Suprapubic skin (tissue), 4 donors: ENCODE measurements at regions not wholly inside any gene's neighbourhood (a gene's known extent, or its start where the extent isn't known, plus 50 kb on each side); places are given as distances from the start of the nearest gene placed in this dataset.
"Not testable (repeated sequence)": the region's sequence is repeated elsewhere in the genome, so short reads cannot be mapped to it uniquely, and the experiment has no call there.

Experiments used
- EP300 ChIP-seq: sonication (generic); formaldehyde crosslinking; IDR thresholded peaks from one replicate; pipeline ENCODE4 v1.6.1; 2017; ENCODE audit warnings: antibody characterized with exemption
- POLR2A ChIP-seq, 2 donors: fragments of 450-650 bp; IDR thresholded peaks; one replicate each; pipeline ENCODE4 v1.6.1; 2017; ENCODE audit warnings: antibody characterized with exemption in 2 of 2, mild to moderate bottlenecking in 2 of 2, moderate library complexity in 2 of 2
- POLR2AphosphoS5 ChIP-seq, 3 donors: sonication (generic); formaldehyde crosslinking; IDR thresholded peaks; one replicate each; pipeline ENCODE4 v1.6.1; 2017; ENCODE audit warnings: antibody characterized with exemption in 3 of 3
- TF ChIP-seq, protein P1 (sequence below), 2 donors: fragments of 200-600 bp in 1 of 2; fragments of 450-650 bp in 1 of 2; sonication (generic) in 1 of 2; IDR thresholded peaks; one replicate each; pipeline ENCODE4 v1.5.1; 2016 to 2019; ENCODE audit warnings: antibody characterized with exemption in 2 of 2, mild to moderate bottlenecking in 1 of 2, moderate library complexity in 1 of 2

DNA sequence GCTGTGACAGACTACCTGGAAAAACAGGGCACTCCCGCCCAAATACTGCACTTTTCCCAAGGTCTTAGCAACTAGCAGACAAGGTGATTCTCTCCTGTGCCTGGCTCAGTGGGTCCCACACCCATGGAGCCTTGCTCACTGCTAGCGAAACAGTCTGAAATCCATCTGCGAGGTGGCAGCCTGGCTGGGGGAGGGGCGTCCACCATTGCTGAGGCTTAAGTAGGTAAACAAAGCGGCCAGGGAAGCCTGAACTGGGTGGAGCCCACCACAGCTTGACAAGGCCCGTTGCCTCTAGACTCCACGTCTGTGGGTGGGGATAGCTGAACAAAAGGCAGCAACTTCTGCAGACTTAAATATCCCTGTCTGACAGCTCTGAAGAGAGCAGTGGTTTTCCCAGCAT is 145.2 kb downstream of the CCT8L2 start:
- TF ChIP-seq, protein P1, sequence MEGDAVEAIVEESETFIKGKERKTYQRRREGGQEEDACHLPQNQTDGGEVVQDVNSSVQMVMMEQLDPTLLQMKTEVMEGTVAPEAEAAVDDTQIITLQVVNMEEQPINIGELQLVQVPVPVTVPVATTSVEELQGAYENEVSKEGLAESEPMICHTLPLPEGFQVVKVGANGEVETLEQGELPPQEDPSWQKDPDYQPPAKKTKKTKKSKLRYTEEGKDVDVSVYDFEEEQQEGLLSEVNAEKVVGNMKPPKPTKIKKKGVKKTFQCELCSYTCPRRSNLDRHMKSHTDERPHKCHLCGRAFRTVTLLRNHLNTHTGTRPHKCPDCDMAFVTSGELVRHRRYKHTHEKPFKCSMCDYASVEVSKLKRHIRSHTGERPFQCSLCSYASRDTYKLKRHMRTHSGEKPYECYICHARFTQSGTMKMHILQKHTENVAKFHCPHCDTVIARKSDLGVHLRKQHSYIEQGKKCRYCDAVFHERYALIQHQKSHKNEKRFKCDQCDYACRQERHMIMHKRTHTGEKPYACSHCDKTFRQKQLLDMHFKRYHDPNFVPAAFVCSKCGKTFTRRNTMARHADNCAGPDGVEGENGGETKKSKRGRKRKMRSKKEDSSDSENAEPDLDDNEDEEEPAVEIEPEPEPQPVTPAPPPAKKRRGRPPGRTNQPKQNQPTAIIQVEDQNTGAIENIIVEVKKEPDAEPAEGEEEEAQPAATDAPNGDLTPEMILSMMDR (IDR thresholded peaks at IDR 0.05): not testable (repeated sequence)
- not testable (repeated sequence) for TF ChIP-seq POLR2A (IDR thresholded peaks at IDR 0.05); POLR2AphosphoS5 (IDR thresholded peaks at IDR 0.05); EP300
